NT2/D1 (cell line): ENCODE measurements at regions not wholly inside any gene's neighbourhood (a gene's known extent, or its start where the extent isn't known, plus 50 kb on each side); places are given as distances from the start of the nearest gene placed in this dataset.

ENCODE experiments used
- SUZ12 ChIP-seq: IDR thresholded peaks from 2 replicates; pipeline ENCODE4 v1.6.1; 2011; ENCODE audit not compliant: insufficient read length, insufficient read depth; ENCODE audit errors: extremely low read depth
- YY1 ChIP-seq: IDR thresholded peaks from 2 replicates; pipeline ENCODE4 v1.6.1; 2011; ENCODE audit not compliant: insufficient read length, insufficient read depth
- ZNF274 ChIP-seq: IDR thresholded peaks from 2 replicates; pipeline ENCODE4 v1.6.1; 2011; ENCODE audit warnings: mild to moderate bottlenecking, low read depth, low read length

DNA sequence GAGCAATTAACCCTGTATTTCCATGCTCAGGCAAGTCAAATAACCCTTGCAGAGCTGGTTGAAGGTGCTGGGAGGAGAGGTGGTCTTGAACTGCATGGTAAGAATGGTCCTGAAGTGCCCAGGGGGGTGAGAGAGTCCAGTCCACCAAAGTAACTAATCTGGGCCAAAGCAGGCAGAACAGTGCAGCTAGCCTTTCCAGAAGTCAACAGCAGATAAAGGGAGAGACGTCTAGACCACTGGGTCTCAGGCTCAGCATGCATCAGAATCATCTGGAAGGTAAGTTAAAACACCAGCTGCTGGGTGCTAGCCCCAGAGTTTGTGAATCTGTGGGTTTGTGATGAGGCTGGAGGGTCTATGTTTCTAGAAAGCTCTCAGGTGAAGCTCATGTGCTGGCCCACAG, 232.3 kb upstream of the ECI2 start:
- no peak for TF ChIP-seq ZNF274
- no peak for TF ChIP-seq YY1
- TF ChIP-seq SUZ12 = no peak
